HepG2 (cell line): ENCODE measurements at regions not wholly inside any gene's neighbourhood (a gene's known extent, or its start where the extent isn't known, plus 50 kb on each side); places are given as distances from the start of the nearest gene placed in this dataset.

Source experiments
- ATAC-seq: fragments of 200-7000 bp; cut with Tn5 transposase; 3 replicates; pipeline ENCODE4 v1.9.1; 2020; ENCODE audit warnings: mild to moderate bottlenecking, moderate library complexity
- BruUV-seq: library from RNA; stranded (reverse); fragments of 400-500 nt; replicated peaks from 2 replicates; lab custom pipeline; 2021; lab: Mats Ljungman, UMichigan
- CTCF ChIA-PET: fragments of 300-600 bp; formaldehyde crosslinking; extraction: SDS; loops from one replicate; lab custom pipeline; 2021; ENCODE audit warnings: low total read pairs, inconsistent platforms, low intra/inter-chr PET ratio; lab: Yijun Ruan, JAX
- POLR2A ChIA-PET: fragments of 350-600 bp; sonication (Branson Sonifier 250); formaldehyde crosslinking; loops from one replicate; lab custom pipeline; 2020; ENCODE audit warnings: antibody characterized with exemption, inconsistent platforms; lab: Yijun Ruan, JAX
- DNase-seq: peaks from one replicate; pipeline ENCODE4 v3.0.0-alpha.2; 2015; ENCODE audit warnings: low spot score
- FAIRE-seq: peaks from 3 replicates; lab custom pipeline; 2011; peaks lifted over from hg19 to GRCh38; lab: Jason Lieb, UNC
- H2AFZ ChIP-seq: one replicate; pipeline ENCODE4 v1.6.1; 2011; ENCODE audit warnings: low read length, inconsistent platforms
- H3K27ac ChIP-seq: fragments of 300-600 bp; 3 replicates; pipeline ENCODE4 v1.8.0; 2011; ENCODE audit warnings: mixed run types, mild to moderate bottlenecking, mixed read lengths, low read length, inconsistent platforms; ENCODE audit not compliant: insufficient read depth; ENCODE audit errors: extremely low read length
- H3K27me3 ChIP-seq, 2 experiments: fragments of 200-600 bp in 1 of 2; 2 replicates in 1 of 2; 3 replicates in 1 of 2; pipeline versions ENCODE4 v1.6.0 to v1.8.0; 2011; ENCODE audit warnings: low read length in 2 of 2, mild to moderate bottlenecking in 2 of 2, moderate library complexity in 2 of 2, inconsistent platforms in 1 of 2; ENCODE audit not compliant: insufficient read depth in 2 of 2, control insufficient read depth in 1 of 2
- H3K36me3 ChIP-seq, 2 experiments: fragments of 200-600 bp in 1 of 2; replicated peaks in 1 of 2; 2 replicates in 1 of 2; 3 replicates in 1 of 2; pipeline versions ENCODE4 v1.5.1 to v1.8.0; 2011; ENCODE audit warnings: low read length in 2 of 2, inconsistent platforms in 1 of 2; ENCODE audit not compliant: insufficient read depth in 2 of 2, control insufficient read depth in 1 of 2
- H3K4me1 ChIP-seq: 2 replicates; pipeline ENCODE4 v1.5.1; 2012; ENCODE audit warnings: low read length, inconsistent platforms; ENCODE audit not compliant: insufficient read depth
- H3K4me2 ChIP-seq: 2 replicates; pipeline ENCODE4 v1.6.0; 2011; ENCODE audit warnings: low read depth, low read length, inconsistent platforms
- H3K4me3 ChIP-seq, 3 experiments: fragments of 200-600 bp in 1 of 3; sonication (generic), shearing (Covaris generic) in 1 of 3; replicated peaks in 1 of 3; 2 replicates each; pipeline ENCODE4 v1.5.1; 2011 to 2016; ENCODE audit warnings: low read length in 3 of 3, inconsistent platforms in 2 of 3, low read depth in 2 of 3, mild to moderate bottlenecking in 2 of 3, control low read depth in 1 of 3, mixed read lengths in 1 of 3; ENCODE audit not compliant: insufficient read depth in 1 of 3
- H3K79me2 ChIP-seq: one replicate; pipeline ENCODE4 v1.6.1; 2011; ENCODE audit warnings: low read length, inconsistent platforms; ENCODE audit not compliant: insufficient read depth
- H3K9ac ChIP-seq: 2 replicates; pipeline ENCODE4 v1.6.0; 2011; ENCODE audit warnings: mild to moderate bottlenecking, low read depth, low read length, inconsistent platforms; ENCODE audit not compliant: insufficient read depth
- H3K9me3 ChIP-seq: 2 replicates; pipeline ENCODE4 v1.5.1; 2012; ENCODE audit warnings: mild to moderate bottlenecking, low read length
- H4K20me1 ChIP-seq: 2 replicates; pipeline ENCODE4 v1.6.0; 2011; ENCODE audit warnings: inconsistent platforms, mild to moderate bottlenecking, low read length, moderate library complexity; ENCODE audit not compliant: insufficient read depth
- ATF5 ChIP-seq: sonication (generic); formaldehyde crosslinking; IDR thresholded peaks from 2 replicates; pipeline ENCODE4 v1.4.0; 2020; ENCODE audit warnings: mild to moderate bottlenecking, low read depth, missing genetic modification reagents
- GTF2F1 ChIP-seq: fragments of 150-350 bp; IDR thresholded peaks from 2 replicates; pipeline ENCODE4 v1.6.1; 2014; ENCODE audit warnings: low read length
- HNF4G ChIP-seq, 2 experiments: sonication (generic) in 1 of 2; formaldehyde crosslinking in 1 of 2; IDR thresholded peaks; 2 replicates each; pipeline versions ENCODE4 v1.4.0 to v1.6.1; 2011 to 2020; ENCODE audit warnings: borderline replicate concordance in 2 of 2, low read depth in 2 of 2, mild to moderate bottlenecking in 2 of 2, low read length in 1 of 2, missing genetic modification reagents in 1 of 2, moderate library complexity in 1 of 2
- HOXA3 ChIP-seq: sonication (generic); formaldehyde crosslinking; IDR thresholded peaks from 2 replicates; pipeline ENCODE4 v1.5.0; 2020; ENCODE audit warnings: missing genetic modification reagents
- HOXA7 ChIP-seq: sonication (generic); formaldehyde crosslinking; IDR thresholded peaks from 2 replicates; pipeline ENCODE4 v1.8.1; 2022; ENCODE audit warnings: mild to moderate bottlenecking, missing genetic modification reagents, moderate library complexity
- NPAS2 ChIP-seq: sonication (generic); formaldehyde crosslinking; IDR thresholded peaks from 2 replicates; pipeline ENCODE4 v1.8.0; 2022; ENCODE audit warnings: mild to moderate bottlenecking, missing genetic modification reagents, borderline replicate concordance
- NR2F2 ChIP-seq: IDR thresholded peaks from 2 replicates; pipeline ENCODE4 v1.6.1; 2012; ENCODE audit warnings: low read depth, inconsistent platforms, borderline replicate concordance
- PAF1 ChIP-seq: IDR thresholded peaks from 2 replicates; pipeline ENCODE4 v1.6.1; 2016; ENCODE audit warnings: missing genetic modification reagents, missing compliant biosample characterization
- POGK ChIP-seq: sonication (generic); formaldehyde crosslinking; conservative IDR thresholded peaks from 2 replicates; pipeline ENCODE4 v1.8.0; 2022; ENCODE audit warnings: mild to moderate bottlenecking, moderate library complexity, missing genetic modification reagents
- SMARCC2 ChIP-seq: fragments of 450-650 bp; IDR thresholded peaks from 2 replicates; pipeline ENCODE4 v1.6.1; 2017; ENCODE audit warnings: antibody characterized with exemption, mild to moderate bottlenecking
- ZNF292 ChIP-seq: sonication (generic); formaldehyde crosslinking; IDR thresholded peaks from 2 replicates; pipeline ENCODE4 v1.8.1; 2022; ENCODE audit warnings: mild to moderate bottlenecking, low read depth, missing genetic modification reagents, borderline replicate concordance
- ZNF446 ChIP-seq: sonication (generic); formaldehyde crosslinking; IDR thresholded peaks from 2 replicates; pipeline ENCODE4 v1.5.0; 2020; ENCODE audit warnings: mild to moderate bottlenecking, missing genetic modification reagents
- ZNF780A ChIP-seq: sonication (generic); formaldehyde crosslinking; IDR thresholded peaks from 2 replicates; pipeline ENCODE4 v1.8.0; 2022; ENCODE audit warnings: mild to moderate bottlenecking, missing genetic modification reagents, moderate library complexity
- WGBS: methylation state at CpG from one replicate; pipeline ENCODE4 v1.1.6; 2017; ENCODE audit warnings: low lambda C conversion rate; 5-methylcytosine and 5-hydroxymethylcytosine counted together
- in situ Hi-C: cut with HindIII; loops from 2 replicates; pipeline ENCODE4 v1.10.0; 2017; ENCODE audit warnings: low pct_unique_long_range_greater_than_20kb; ENCODE audit not compliant: extremely low pct_ligation_motif_present
- intact Hi-C: fragments of 100-400 bp; cut with micrococcal nuclease; formaldehyde crosslinking; loops from one replicate; pipeline ENCODE4 v1.10.0; 2022; ENCODE audit not compliant: unreplicated experiment

- no peak overlapping the region for H3K27ac ChIP-seq
- TF ChIP-seq POGK (CRISPR knock-in tag): no peak
- no peak for TF ChIP-seq PAF1 (CRISPR knock-in tag)
- TF ChIP-seq HOXA3 (CRISPR knock-in tag): no peak
- no peak for TF ChIP-seq ZNF446 (CRISPR knock-in tag)
- no peak for TF ChIP-seq ATF5 (CRISPR knock-in tag)
- no peak for TF ChIP-seq ZNF292 (CRISPR knock-in tag)
- TF ChIP-seq NR2F2: no peak
- TF ChIP-seq SMARCC2: no peak
- TF ChIP-seq HOXA7 (CRISPR knock-in tag): no peak
- no peak for TF ChIP-seq NPAS2 (CRISPR knock-in tag)
- TF ChIP-seq GTF2F1: no peak
- no peak for TF ChIP-seq ZNF780A (CRISPR knock-in tag)
- no peak for TF ChIP-seq HNF4G (IDR thresholded peaks at IDR 0.05; ENCODE audit: borderline replicate concordance, low read depth, low read length)
- TF ChIP-seq HNF4G (CRISPR knock-in tag; IDR thresholded peaks at IDR 0.05; ENCODE audit: borderline replicate concordance, low read depth): no peak
- in situ Hi-C loops (no loop called here), intact Hi-C loops (no loop called here)
- no peak for ATAC-seq
- H3K79me2 ChIP-seq: no peaks in the 10 kb centered on the region
- no peak for FAIRE-seq
- no peak overlapping the region for H2AFZ ChIP-seq
- H3K36me3 ChIP-seq: no peaks in the 10 kb centered on the region
- peaks cover 1 to 4% of the 10 kb centered on the region in 2 experiments; a peak in 2 of 5 replicates for H3K27me3 ChIP-seq
- no peaks in the 10 kb centered on the region for H3K4me1 ChIP-seq
- H4K20me1 ChIP-seq: no peaks in the 10 kb centered on the region
- 91% methylated on average over 4 of the region's 4 CpGs for WGBS
- no TSS peak for BruUV-seq
- DNase-seq: no peak
- H3K4me3 ChIP-seq: no peak overlapping the region
- H3K9ac ChIP-seq: no peak overlapping the region
- H3K9me3 ChIP-seq: no peaks in the 10 kb centered on the region
- ChIA-PET CTCF (no interaction called here), POLR2A (no interaction called here)
- H3K4me2 ChIP-seq: no peak overlapping the region
Measured at GRCh38 chr11:19377881-19378280, 137.1 kb upstream of the E2F8 start.
